GM18867 (cell line): ENCODE measurements at regions not wholly inside any gene's neighbourhood (a gene's known extent, or its start where the extent isn't known, plus 50 kb on each side); places are given as distances from the start of the nearest gene placed in this dataset.

Experiments used
- ATAC-seq: cut with Tn5 transposase; IDR thresholded peaks from one replicate; pipeline ENCODE4 v1.9.1; 2021; ENCODE audit warnings: mild to moderate bottlenecking, moderate library complexity; ENCODE audit not compliant: unreplicated experiment

GRCh38 chr15:77557564-77557963, 75.1 kb downstream of the LINGO1 start:
- ATAC-seq, result no peak

- ATAC-seq, result no peak
Measured at GRCh38 chr15:77557144-77557543, 75.6 kb downstream of the LINGO1 start.

GRCh38 chr15:77556622-77557021, 76.1 kb downstream of the LINGO1 start:
- no peak for ATAC-seq

GRCh38 chr15:77555232-77555631, 77.5 kb downstream of the LINGO1 start:
- no peak for ATAC-seq

- no peak for ATAC-seq
Measured at GRCh38 chr15:77554306-77555080, 78.2 kb downstream of the LINGO1 start.

GRCh38 chr15:77553695-77554094, 79.0 kb downstream of the LINGO1 start:
- no peak for ATAC-seq

- ATAC-seq, result no peak
Measured at GRCh38 chr15:77553257-77553656, 79.5 kb downstream of the LINGO1 start.

- ATAC-seq, result no peak
Measured at GRCh38 chr15:77552066-77552465, 80.6 kb downstream of the LINGO1 start.

- no peak for ATAC-seq
Measured at GRCh38 chr15:77550301-77551251, 82.1 kb downstream of the LINGO1 start.

- ATAC-seq, result no peak
Measured at GRCh38 chr15:77549576-77550288, 83.0 kb downstream of the LINGO1 start.

GRCh38 chr15:77548589-77549557, 83.8 kb downstream of the LINGO1 start:
- ATAC-seq, result no peak

- ATAC-seq, result no peak
Measured at GRCh38 chr15:77547801-77548588, 84.7 kb downstream of the LINGO1 start.

GRCh38 chr15:77546870-77547269, 85.8 kb downstream of the LINGO1 start:
- no peak for ATAC-seq

- no peak for ATAC-seq
Measured at GRCh38 chr15:77546050-77546501, 86.6 kb downstream of the LINGO1 start.

- no peak for ATAC-seq
Measured at GRCh38 chr15:77545058-77545457, 87.7 kb downstream of the LINGO1 start.

GRCh38 chr15:77544162-77544561, 88.5 kb downstream of the LINGO1 start:
- ATAC-seq, result no peak

- ATAC-seq, result peak; percentile 67
Measured at GRCh38 chr15:77543159-77543882, 89.4 kb downstream of the LINGO1 start.

GRCh38 chr15:77542491-77543001, 90.2 kb downstream of the LINGO1 start:
- no peak for ATAC-seq
